ENCODE measurements at regions not wholly inside any gene's neighbourhood (a gene's known extent, or its start where the extent isn't known, plus 50 kb on each side); places are given as distances from the start of the nearest gene placed in this dataset.
"Not testable (repeated sequence)": the region's sequence is repeated elsewhere in the genome, so short reads cannot be mapped to it uniquely, and the experiment has no call there.

GRCh38 chr12:66744956-66745383 lies 66.1 kb upstream of the GRIP1 start:
- DNase-seq (ENCODE audit: low read depth, low spot score): no peak
- WGBS (ENCODE audit: insufficient coverage, insufficient read length): no CpG with 5 or more reads among the region's 3 CpGs
- H3K4me1 ChIP-seq (ENCODE audit: control insufficient read depth, insufficient read depth, low read length): peaks cover 2% of the 10 kb centered on the region; the same call in 1 of the 2 replicates

GRCh38 chr12:66746489-66747201 lies 67.8 kb upstream of the GRIP1 start:
- Histone ChIP-seq H3K4me3 (ENCODE audit: low read length) (no peak overlapping the region), H3K36me3 (ENCODE audit: control insufficient read depth, insufficient read depth, low read length) (no peaks in the 10 kb centered on the region), H3K27ac (ENCODE audit: low read length) (no peak overlapping the region), H3K9me3 (ENCODE audit: control insufficient read depth, insufficient read depth, low read length) (no peaks in the 10 kb centered on the region), H3K4me1 (ENCODE audit: control insufficient read depth, insufficient read depth, low read length) (peaks cover 2% of the 10 kb centered on the region; the same call in 1 of the 2 replicates), H3K27me3 (ENCODE audit: control insufficient read depth, insufficient read depth, low read length) (no peaks in the 10 kb centered on the region)
- no CpG with 5 or more reads among the region's 1 CpG for WGBS (ENCODE audit: insufficient coverage, insufficient read length)
- DNase-seq (ENCODE audit: low read depth, low spot score): no peak

More at GRCh38 chr12:66744956-66745383, 66.1 kb upstream of the GRIP1 start:
- no peak overlapping the region for H3K27ac ChIP-seq (ENCODE audit: low read length)
- no peaks in the 10 kb centered on the region for H3K36me3 ChIP-seq (ENCODE audit: control insufficient read depth, insufficient read depth, low read length)
- H3K4me3 ChIP-seq (ENCODE audit: low read length): no peak overlapping the region
- no peaks in the 10 kb centered on the region for H3K9me3 ChIP-seq (ENCODE audit: control insufficient read depth, insufficient read depth, low read length)
- no peaks in the 10 kb centered on the region for H3K27me3 ChIP-seq (ENCODE audit: control insufficient read depth, insufficient read depth, low read length)

- H3K4me3 ChIP-seq (ENCODE audit: low read length): no peak overlapping the region
- peaks cover 2% of the 10 kb centered on the region; the same call in 1 of the 2 replicates for H3K4me1 ChIP-seq (ENCODE audit: control insufficient read depth, insufficient read depth, low read length)
- no peak overlapping the region for H3K27ac ChIP-seq (ENCODE audit: low read length)
- no peak for DNase-seq (ENCODE audit: low read depth, low spot score)
- H3K36me3 ChIP-seq (ENCODE audit: control insufficient read depth, insufficient read depth, low read length): no peaks in the 10 kb centered on the region
- WGBS (ENCODE audit: insufficient coverage, insufficient read length): no CpG with 5 or more reads among the region's 1 CpG
- H3K27me3 ChIP-seq (ENCODE audit: control insufficient read depth, insufficient read depth, low read length): no peaks in the 10 kb centered on the region
- no peaks in the 10 kb centered on the region for H3K9me3 ChIP-seq (ENCODE audit: control insufficient read depth, insufficient read depth, low read length)
Observed at GRCh38 chr12:66751432-66752113, 72.7 kb upstream of the GRIP1 start.

GRCh38 chr12:66753810-66754209 lies 74.9 kb upstream of the GRIP1 start:
- Histone ChIP-seq H3K27ac (ENCODE audit: low read length) (no peak overlapping the region), H3K4me3 (ENCODE audit: low read length) (no peak overlapping the region), H3K36me3 (ENCODE audit: control insufficient read depth, insufficient read depth, low read length) (no peaks in the 10 kb centered on the region), H3K9me3 (ENCODE audit: control insufficient read depth, insufficient read depth, low read length) (no peaks in the 10 kb centered on the region), H3K27me3 (ENCODE audit: control insufficient read depth, insufficient read depth, low read length) (no peaks in the 10 kb centered on the region), H3K4me1 (ENCODE audit: control insufficient read depth, insufficient read depth, low read length) (peaks cover 2% of the 10 kb centered on the region; the same call in 1 of the 2 replicates)
- WGBS (ENCODE audit: insufficient coverage, insufficient read length): no CpG with 5 or more reads among the region's 1 CpG
- no peak for DNase-seq (ENCODE audit: low read depth, low spot score)

GRCh38 chr12:66755727-66756395 lies 77.0 kb upstream of the GRIP1 start:
- no peak overlapping the region for H3K4me3 ChIP-seq (ENCODE audit: low read length)
- no peaks in the 10 kb centered on the region for H3K36me3 ChIP-seq (ENCODE audit: control insufficient read depth, insufficient read depth, low read length)
- H3K27ac ChIP-seq (ENCODE audit: low read length): no peak overlapping the region
- DNase-seq (ENCODE audit: low read depth, low spot score): no peak
- WGBS (ENCODE audit: insufficient coverage, insufficient read length): no CpG with 5 or more reads among the region's 2 CpGs
- H3K27me3 ChIP-seq (ENCODE audit: control insufficient read depth, insufficient read depth, low read length): no peaks in the 10 kb centered on the region
- H3K4me1 ChIP-seq (ENCODE audit: control insufficient read depth, insufficient read depth, low read length): peaks cover 2% of the 10 kb centered on the region; the same call in 1 of the 2 replicates
- H3K9me3 ChIP-seq (ENCODE audit: control insufficient read depth, insufficient read depth, low read length): no peaks in the 10 kb centered on the region

GRCh38 chr12:66756631-66757030 lies 77.8 kb upstream of the GRIP1 start:
- H3K27ac ChIP-seq (ENCODE audit: low read length): no peak overlapping the region
- no peak for DNase-seq (ENCODE audit: low read depth, low spot score)
- no peaks in the 10 kb centered on the region for H3K27me3 ChIP-seq (ENCODE audit: control insufficient read depth, insufficient read depth, low read length)
- H3K36me3 ChIP-seq (ENCODE audit: control insufficient read depth, insufficient read depth, low read length): no peaks in the 10 kb centered on the region
- peaks cover 2% of the 10 kb centered on the region; the same call in 1 of the 2 replicates for H3K4me1 ChIP-seq (ENCODE audit: control insufficient read depth, insufficient read depth, low read length)
- no peak overlapping the region for H3K4me3 ChIP-seq (ENCODE audit: low read length)
- H3K9me3 ChIP-seq (ENCODE audit: control insufficient read depth, insufficient read depth, low read length): no peaks in the 10 kb centered on the region
- no CpG with 5 or more reads among the region's 1 CpG for WGBS (ENCODE audit: insufficient coverage, insufficient read length)

- no CpG with 5 or more reads among the region's 4 CpGs for WGBS (ENCODE audit: insufficient coverage, insufficient read length)
- not testable (repeated sequence) for DNase-seq (ENCODE audit: low read depth, low spot score); H3K9me3 ChIP-seq (ENCODE audit: control insufficient read depth, insufficient read depth, low read length); H3K27ac ChIP-seq (ENCODE audit: low read length); H3K27me3 ChIP-seq (ENCODE audit: control insufficient read depth, insufficient read depth, low read length); H3K4me1 ChIP-seq (ENCODE audit: control insufficient read depth, insufficient read depth, low read length); H3K36me3 ChIP-seq (ENCODE audit: control insufficient read depth, insufficient read depth, low read length); H3K4me3 ChIP-seq (ENCODE audit: low read length)
Observed at GRCh38 chr12:66760122-66760521, 81.2 kb upstream of the GRIP1 start.

- Histone ChIP-seq H3K4me3 (ENCODE audit: low read length) (no peak overlapping the region), H3K9me3 (ENCODE audit: control insufficient read depth, insufficient read depth, low read length) (no peaks in the 10 kb centered on the region), H3K27ac (ENCODE audit: low read length) (no peak overlapping the region), H3K36me3 (ENCODE audit: control insufficient read depth, insufficient read depth, low read length) (no peaks in the 10 kb centered on the region), H3K27me3 (ENCODE audit: control insufficient read depth, insufficient read depth, low read length) (no peaks in the 10 kb centered on the region), H3K4me1 (ENCODE audit: control insufficient read depth, insufficient read depth, low read length) (peaks cover 2% of the 10 kb centered on the region; the same call in 1 of the 2 replicates)
- DNase-seq (ENCODE audit: low read depth, low spot score): no peak
- WGBS (ENCODE audit: insufficient coverage, insufficient read length): no CpG with 5 or more reads among the region's 4 CpGs
Observed at GRCh38 chr12:66763467-66763866, 84.6 kb upstream of the GRIP1 start.

- Histone ChIP-seq H3K4me3 (ENCODE audit: low read length) (no peak overlapping the region), H3K9me3 (ENCODE audit: control insufficient read depth, insufficient read depth, low read length) (no peaks in the 10 kb centered on the region), H3K27me3 (ENCODE audit: control insufficient read depth, insufficient read depth, low read length) (no peaks in the 10 kb centered on the region; the same call in 1 of the 2 replicates), H3K36me3 (ENCODE audit: control insufficient read depth, insufficient read depth, low read length) (no peaks in the 10 kb centered on the region), H3K27ac (ENCODE audit: low read length) (no peak overlapping the region), H3K4me1 (ENCODE audit: control insufficient read depth, insufficient read depth, low read length) (peaks cover 2% of the 10 kb centered on the region; the same call in 1 of the 2 replicates)
- DNase-seq (ENCODE audit: low read depth, low spot score): no peak
- no CpG with 5 or more reads among the region's 1 CpG for WGBS (ENCODE audit: insufficient coverage, insufficient read length)
Observed at GRCh38 chr12:66765204-66765603, 86.3 kb upstream of the GRIP1 start.

GRCh38 chr12:66767536-66767935 lies 88.7 kb upstream of the GRIP1 start:
- H3K4me1 ChIP-seq (ENCODE audit: control insufficient read depth, insufficient read depth, low read length): peaks cover 2% of the 10 kb centered on the region; the same call in 1 of the 2 replicates
- no peaks in the 10 kb centered on the region for H3K36me3 ChIP-seq (ENCODE audit: control insufficient read depth, insufficient read depth, low read length)
- H3K4me3 ChIP-seq (ENCODE audit: low read length): no peak overlapping the region
- H3K9me3 ChIP-seq (ENCODE audit: control insufficient read depth, insufficient read depth, low read length): no peaks in the 10 kb centered on the region
- DNase-seq (ENCODE audit: low read depth, low spot score): no peak
- no peak overlapping the region for H3K27ac ChIP-seq (ENCODE audit: low read length)
- WGBS (ENCODE audit: insufficient coverage, insufficient read length): no CpG with 5 or more reads among the region's 7 CpGs
- no peaks in the 10 kb centered on the region; the same call in 1 of the 2 replicates for H3K27me3 ChIP-seq (ENCODE audit: control insufficient read depth, insufficient read depth, low read length)
